ENCODE measurements at regions not wholly inside any gene's neighbourhood (a gene's known extent, or its start where the extent isn't known, plus 50 kb on each side); places are given as distances from the start of the nearest gene placed in this dataset.
A peak's percentile ranks its signal among the peaks of the same experiment; 100 is the strongest.
"Not testable (repeated sequence)": the region's sequence is repeated elsewhere in the genome, so short reads cannot be mapped to it uniquely, and the experiment has no call there.

DNA sequence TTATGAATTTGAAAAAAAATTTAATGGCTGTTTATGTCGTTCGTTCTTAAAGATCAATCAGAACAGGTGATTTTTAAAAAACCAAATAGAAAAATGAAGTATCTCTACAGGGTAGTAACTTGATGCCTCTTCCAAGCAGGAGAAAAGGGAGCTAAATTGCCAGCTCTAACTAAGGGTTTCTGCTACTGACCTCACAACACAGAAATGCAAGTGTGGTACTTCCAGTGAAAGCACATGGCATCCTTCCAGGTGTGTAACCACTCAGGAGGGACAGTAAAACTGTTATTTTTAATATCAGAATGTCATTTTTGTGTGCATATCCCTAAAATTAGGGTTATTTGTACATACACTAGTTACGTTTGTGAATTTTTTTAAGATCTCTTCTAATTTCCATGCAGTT lies 116.8 kb upstream of the ZCCHC13 start:
- intact Hi-C loops (cut with DNase I), result no loop called here

DNA sequence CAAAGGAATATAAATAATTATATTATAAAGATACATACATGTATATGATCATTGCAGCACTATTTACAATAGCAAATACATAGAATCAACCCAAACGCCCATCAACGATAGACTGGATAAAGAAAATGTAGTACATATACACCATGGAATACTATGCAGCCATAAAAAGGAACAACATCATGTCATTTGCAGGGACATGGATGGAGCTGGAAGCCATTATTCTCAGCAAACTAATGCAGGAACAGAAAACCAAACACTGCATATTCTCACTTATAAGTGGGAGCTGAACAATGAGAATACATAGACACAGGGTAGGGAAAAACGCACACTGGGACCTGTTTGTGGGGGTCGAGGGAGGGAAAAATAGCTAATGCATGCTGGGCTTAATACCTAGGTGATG lies 120.9 kb upstream of the ZCCHC13 start:
- intact Hi-C loops (cut with DNase I); DNase-seq: not testable (repeated sequence)

More for the DNA sequence above, 116.8 kb upstream of the ZCCHC13 start:
- ATAC-seq (ENCODE audit: poor library complexity) (no peak), DNase-seq (no peak)

DNA sequence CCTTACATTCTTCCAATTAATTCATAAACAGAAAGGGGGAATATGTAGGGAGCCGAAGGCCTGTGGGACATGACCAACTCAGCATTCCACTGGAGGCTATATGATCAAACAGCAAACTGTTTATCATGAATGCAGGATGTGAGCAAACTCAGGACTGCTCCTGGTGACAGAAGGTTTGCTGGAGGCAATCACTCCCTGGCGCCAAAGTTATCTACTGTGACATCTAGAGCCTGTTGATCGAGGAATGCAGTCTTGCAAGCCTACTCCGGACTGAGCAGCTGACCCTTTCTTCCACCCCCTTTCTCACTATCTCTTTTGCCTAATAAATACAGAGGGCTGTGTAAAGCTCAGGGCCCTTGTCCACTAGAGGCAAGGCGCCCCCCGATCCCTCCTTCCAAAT lies 122.0 kb upstream of the ZCCHC13 start:
- DNase-seq; intact Hi-C loops (cut with DNase I); ATAC-seq (ENCODE audit: poor library complexity): not testable (repeated sequence)

More for the DNA sequence above, 120.9 kb upstream of the ZCCHC13 start:
- not testable (repeated sequence) for ATAC-seq (ENCODE audit: poor library complexity)

DNA sequence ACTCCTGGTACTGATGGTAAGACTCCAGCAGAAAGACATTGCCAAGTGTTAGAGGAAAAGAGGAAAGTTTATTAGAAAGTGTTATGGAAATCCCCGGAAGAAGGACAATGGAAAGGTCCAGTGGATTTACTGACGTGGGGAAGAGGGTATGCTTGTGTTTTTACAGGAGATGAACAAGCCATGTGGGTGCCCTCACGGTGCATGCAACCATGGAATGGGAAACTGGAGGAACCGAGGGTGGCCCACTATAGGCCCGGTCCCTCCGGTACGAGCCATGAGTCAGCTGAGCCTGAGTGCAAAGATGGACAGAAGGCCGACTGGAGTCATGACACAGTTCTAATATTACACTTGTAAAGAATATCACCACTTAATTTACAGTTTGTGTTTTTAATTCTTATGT lies 123.3 kb upstream of the ZCCHC13 start:
- intact Hi-C loops (cut with DNase I), result no loop called here
- DNase-seq, result no peak
- no peak for ATAC-seq (ENCODE audit: poor library complexity)

DNA sequence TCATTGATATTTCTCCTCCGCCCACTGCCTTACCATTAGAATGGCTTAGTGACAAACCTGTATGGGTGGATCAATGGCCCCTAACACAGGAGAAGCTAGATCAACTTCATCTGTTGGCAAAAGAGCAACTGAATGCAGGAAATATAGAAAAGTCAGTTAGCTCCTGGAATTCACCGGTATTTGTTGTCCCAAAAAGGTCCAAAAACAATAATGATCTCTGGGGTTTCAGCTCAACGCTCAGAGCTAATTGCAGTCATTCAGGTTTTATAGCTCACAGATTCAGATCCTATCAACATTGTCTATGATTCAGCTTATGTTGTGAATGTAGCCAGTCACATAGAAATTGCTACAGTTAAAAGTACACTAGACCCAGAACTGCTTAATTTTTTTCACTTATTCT lies 124.0 kb upstream of the ZCCHC13 start:
- DNase-seq (no peak), ATAC-seq (ENCODE audit: poor library complexity) (no peak)
- intact Hi-C loops (cut with DNase I), result no loop called here

DNA sequence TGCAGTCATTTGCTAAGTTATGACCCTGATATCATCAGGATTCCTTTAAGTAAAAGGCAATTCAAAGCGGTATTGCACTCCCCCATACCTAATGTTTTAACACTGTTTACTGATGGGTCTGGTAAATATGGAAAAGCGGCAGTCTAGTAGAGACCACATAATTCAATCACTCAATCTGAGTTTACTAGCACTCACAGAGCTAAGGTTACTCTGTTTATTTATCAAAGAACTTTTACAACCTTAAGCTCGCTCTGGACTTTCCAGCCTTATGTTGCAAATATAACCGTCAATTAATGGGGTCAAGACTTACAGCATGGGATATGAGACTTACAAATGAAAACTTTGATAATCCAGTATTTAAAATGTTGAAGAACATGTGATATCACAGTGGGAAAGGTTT lies 124.5 kb upstream of the ZCCHC13 start:
- intact Hi-C loops (cut with DNase I), result no loop called here
- DNase-seq (no peak), ATAC-seq (ENCODE audit: poor library complexity) (no peak)

DNA sequence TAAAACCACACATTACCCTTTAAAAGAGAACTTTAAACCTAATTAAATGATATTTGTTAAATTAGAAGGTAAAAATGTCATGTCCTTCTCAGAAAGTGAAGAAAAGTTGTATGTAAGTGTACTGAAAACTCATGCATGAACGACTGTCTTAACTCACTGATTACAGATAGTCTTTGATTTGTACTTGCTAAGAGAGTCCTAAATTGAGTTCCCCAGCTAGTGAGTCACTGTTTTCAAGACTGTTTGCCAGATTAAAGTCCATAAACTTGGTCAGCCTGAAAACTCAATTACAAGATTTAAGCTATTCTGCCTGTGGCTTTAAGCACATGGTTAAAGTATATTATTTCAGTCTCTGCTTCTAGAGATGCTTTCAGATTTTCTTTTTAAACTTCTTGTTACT lies 124.9 kb upstream of the ZCCHC13 start:
- no peak for DNase-seq
- ATAC-seq (ENCODE audit: poor library complexity), result no peak
- intact Hi-C loops (cut with DNase I), result no loop called here

DNA sequence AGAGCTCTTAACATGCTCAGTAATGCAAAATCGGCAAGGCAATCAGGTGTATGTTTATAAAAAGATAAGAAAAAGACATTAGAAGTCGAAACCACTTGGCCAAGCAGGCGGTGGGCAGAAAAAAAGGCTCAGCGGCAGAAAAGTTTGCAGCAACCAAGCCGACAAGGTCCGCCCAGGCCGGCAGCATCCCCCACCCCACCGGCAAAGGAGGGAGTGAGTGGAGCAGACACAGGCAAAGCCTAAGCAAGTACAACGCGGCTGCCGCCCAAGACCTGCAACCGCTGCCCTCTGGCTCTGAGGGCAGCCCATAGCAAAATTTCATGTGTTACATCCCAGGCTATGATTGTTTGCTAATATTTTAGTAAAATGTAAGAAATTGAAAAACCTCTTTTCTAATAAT lies 125.4 kb upstream of the ZCCHC13 start:
- intact Hi-C loops (cut with DNase I), result no loop called here
- ATAC-seq (ENCODE audit: poor library complexity) (no peak), DNase-seq (no peak)

DNA sequence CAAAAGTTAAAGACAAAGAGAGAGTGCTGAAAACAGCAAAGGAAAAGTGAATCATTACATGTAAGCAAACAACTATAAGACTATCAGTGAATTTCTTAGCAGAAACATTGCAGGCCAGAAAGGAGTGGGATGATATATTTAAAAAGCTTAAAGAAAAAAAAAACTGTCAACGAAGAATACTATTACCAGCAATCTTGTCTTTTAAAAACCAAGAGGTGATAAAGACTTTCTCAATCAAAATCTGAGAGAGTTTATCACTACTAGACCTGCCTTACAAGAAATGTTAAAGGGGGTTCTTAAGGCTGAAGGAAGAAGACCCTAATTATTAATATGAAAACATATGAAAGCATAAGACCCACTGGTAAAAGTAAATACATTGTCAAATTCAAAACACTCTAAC lies 132.5 kb upstream of the ZCCHC13 start:
- no peak for DNase-seq
- no peak for ATAC-seq (ENCODE audit: poor library complexity)
- intact Hi-C loops (cut with DNase I), result no loop called here

DNA sequence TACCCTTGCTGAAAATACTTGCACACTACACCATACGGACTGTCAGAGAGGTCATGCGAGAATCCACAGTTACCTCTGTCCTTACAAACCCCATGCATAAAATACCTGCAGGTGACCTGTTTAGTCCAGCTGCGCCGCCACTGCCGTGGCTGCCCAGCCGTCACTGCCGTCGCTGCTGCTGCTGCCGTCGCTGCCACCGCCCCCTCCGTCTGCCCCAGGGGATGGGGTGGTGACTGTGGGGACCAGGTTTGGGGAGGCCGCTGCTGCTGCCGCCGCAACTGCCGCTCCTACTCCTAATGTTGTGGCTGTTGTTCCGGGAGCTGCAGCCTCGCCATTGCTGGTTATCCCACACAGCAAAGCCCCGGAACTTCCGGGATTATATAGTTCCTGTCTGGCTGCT lies 141.8 kb upstream of the ZCCHC13 start:
- intact Hi-C loops (cut with DNase I), result no loop called here
- DNase-seq, result no peak
- no peak for ATAC-seq (ENCODE audit: poor library complexity)

DNA sequence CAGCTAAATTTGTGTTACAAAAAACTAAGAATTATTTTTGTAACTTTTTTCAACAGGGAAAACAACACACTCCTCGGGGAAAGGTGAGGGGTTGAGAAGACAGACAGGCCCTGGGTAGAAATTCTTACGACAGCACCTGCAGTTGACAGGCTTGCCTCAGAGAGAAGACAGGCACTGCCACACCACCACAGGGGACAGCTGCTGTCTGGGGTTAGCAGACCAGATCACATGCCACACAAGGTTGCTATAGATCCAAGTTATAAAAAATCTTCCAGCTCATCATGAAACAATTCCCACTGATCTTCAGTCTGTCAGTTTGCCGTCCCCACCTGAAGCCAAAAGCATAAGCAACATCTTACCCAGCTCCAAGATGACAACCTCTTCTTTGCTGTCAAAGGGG lies 143.2 kb upstream of the ZCCHC13 start:
- intact Hi-C loops (cut with DNase I), result no loop called here
- DNase-seq (no peak), ATAC-seq (ENCODE audit: poor library complexity) (no peak)

DNA sequence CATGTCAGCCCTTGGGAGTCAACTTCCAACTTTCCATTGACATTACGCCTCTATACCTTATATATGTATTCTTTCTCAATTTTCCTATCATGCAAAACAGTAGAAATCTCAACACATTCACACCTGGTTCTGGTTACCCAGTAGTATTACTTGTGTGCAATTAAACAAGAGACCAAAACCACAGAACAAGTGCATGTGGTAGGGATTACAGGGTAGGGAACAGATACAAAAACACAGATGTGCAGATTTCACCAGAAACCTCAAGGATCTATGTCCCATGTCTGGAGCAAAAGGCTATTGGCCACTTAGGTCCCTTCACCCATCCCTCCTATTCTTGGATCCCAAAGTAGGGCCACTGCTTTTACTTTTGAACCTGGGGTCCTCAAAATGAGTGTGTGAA lies 143.6 kb upstream of the ZCCHC13 start:
- DNase-seq (no peak), ATAC-seq (ENCODE audit: poor library complexity) (no peak)
- intact Hi-C loops (cut with DNase I), result no loop called here

DNA sequence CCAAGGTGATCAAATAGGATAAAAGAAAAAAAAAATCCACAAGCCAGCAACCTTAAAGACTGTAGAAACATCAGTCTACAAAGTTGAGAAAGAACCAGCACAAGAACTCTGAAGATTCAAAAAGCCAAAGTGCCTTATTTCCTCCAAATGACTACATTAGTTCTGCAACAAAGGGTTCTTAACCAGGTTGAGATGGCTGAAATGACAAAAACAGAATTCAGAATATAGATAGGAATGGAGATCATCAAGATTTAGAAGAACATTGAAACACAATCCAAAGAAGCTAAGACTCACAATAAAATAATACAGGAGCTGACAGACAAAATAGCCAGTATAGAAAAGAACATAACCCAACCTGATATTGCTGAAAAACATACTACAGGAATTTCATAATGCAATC lies 156.5 kb upstream of the ZCCHC13 start:
- no peak for ATAC-seq (ENCODE audit: poor library complexity)
- no peak for DNase-seq
- intact Hi-C loops (cut with DNase I), result no loop called here

DNA sequence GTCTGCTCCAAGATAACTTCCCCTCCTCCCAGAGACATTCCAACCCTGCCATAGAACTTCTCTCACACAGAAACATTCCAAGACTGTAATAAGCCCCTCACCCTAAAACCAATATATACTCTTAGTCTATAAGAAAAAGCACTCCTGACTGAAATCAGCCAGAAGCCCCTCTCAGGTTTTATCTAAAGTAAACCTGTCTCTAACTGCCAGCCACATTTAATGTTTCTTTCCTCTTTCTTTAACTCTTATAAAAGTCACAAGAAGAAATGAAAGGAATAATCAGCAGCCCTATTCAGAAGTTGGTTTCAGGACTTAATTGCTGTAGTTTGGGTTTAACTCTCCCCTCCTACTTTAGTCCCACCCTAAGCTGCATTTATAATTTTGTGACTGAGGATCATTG lies 165.0 kb upstream of the ZCCHC13 start:
- no peak for ATAC-seq (ENCODE audit: poor library complexity)
- intact Hi-C loops (cut with DNase I), result loop anchor here (10.0 kb wide), 1 partner anchor 206 kb away; no protein-coding TSS in a partner anchor
- DNase-seq, result no peak

DNA sequence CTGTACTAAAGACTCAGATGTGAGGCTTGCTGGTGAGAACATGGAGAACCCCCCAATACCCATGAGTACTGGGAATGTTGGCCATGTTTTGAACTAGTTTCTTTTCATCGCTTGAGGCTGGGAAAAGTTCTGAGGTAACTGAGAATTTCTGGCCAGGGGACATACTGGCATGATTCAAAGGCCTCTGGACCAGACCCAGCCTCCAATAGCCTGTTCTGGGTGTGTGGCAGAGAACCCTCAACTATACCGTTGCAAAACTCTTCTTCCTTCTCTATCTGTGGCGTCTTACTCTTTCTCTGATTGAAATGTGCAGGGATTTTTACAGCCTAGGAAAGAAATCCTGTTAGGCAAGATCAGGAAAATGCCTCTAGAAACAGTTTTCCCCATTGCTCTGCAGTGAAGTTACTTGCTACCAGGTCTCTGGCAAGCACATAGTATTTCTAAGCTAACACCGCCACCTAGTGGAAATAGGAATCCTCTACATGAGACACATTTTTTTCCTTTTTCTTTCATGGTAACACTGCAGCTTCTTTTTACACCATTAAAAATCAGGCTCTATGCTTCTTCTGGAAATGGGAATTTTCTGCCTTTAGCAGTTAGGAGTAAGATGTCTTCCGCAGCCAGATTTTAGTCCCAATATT lies 170.7 kb upstream of the ZCCHC13 start:
- intact Hi-C loops (cut with DNase I), result loop anchor here (5.0 to 10.0 kb wide), 2 partner anchors 212 to 276 kb away; no protein-coding TSS in a partner anchor
- DNase-seq (no peak), ATAC-seq (ENCODE audit: poor library complexity) (peak; percentile 65)

DNA sequence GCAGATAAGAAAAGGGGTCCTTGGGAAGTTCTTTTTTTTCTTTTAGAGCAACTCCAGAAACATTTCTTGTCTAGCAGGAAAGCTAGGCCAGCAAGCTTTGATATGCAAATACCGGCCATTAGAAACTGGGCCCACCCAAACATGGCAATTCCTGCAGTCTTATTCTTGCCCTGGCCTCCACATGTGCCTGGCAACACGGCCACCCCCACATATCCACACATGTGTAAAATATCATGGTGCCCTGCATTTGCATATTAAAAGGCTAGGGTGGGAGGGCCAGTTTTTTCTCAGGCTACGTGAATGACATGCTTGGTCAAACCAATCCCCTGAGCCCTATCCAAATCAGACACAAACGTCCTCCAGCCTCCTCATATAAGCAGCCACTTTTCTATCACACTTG lies 171.7 kb upstream of the ZCCHC13 start:
- ATAC-seq (ENCODE audit: poor library complexity), result no peak
- DNase-seq, result no peak
- intact Hi-C loops (cut with DNase I), result loop anchor here (5.0 to 10.0 kb wide), 2 partner anchors 213 to 275 kb away; no protein-coding TSS in a partner anchor

DNA sequence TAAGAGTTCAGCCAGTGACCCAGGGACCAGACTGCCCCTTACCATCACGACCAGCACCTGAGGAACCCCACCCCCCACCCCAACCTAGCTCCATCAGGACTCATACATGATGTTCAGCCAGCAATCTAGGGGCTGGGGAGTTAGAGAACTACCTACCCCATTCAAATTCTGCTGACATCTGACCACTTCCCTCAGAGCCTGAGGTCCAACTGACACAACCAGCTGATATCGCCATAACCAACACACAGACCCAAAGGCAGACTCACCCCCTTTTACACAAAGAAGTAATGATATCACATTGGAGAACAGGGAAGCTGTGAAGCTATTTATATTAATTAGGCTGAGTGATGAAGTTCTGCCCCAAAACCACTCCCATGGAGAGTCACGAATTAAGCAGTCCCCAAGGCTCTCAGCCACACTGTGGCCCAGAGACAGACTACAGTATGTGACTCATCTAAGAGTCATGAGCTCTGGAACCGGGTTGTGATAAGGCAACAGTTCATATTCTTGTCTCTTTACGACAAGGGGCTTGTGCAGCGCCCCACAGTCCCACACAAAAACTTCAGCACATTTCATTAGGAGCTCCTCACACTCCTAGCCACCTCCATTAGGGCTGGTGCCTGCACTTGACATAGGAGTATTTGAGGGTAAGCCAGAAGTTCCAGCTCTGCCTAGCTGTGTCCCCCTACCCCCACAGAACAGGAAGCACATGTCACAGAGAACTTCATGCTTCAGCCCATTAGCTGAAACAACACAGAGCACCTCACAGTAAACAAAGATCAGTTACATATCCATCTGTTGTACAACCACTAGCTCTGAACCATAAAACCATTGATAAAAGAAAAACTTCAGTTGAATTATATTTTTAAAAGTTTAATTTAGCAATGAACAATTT lies 184.7 kb upstream of the ZCCHC13 start:
- DNase-seq (no peak), ATAC-seq (ENCODE audit: poor library complexity) (no peak)
- intact Hi-C loops (cut with DNase I), result no loop called here

DNA sequence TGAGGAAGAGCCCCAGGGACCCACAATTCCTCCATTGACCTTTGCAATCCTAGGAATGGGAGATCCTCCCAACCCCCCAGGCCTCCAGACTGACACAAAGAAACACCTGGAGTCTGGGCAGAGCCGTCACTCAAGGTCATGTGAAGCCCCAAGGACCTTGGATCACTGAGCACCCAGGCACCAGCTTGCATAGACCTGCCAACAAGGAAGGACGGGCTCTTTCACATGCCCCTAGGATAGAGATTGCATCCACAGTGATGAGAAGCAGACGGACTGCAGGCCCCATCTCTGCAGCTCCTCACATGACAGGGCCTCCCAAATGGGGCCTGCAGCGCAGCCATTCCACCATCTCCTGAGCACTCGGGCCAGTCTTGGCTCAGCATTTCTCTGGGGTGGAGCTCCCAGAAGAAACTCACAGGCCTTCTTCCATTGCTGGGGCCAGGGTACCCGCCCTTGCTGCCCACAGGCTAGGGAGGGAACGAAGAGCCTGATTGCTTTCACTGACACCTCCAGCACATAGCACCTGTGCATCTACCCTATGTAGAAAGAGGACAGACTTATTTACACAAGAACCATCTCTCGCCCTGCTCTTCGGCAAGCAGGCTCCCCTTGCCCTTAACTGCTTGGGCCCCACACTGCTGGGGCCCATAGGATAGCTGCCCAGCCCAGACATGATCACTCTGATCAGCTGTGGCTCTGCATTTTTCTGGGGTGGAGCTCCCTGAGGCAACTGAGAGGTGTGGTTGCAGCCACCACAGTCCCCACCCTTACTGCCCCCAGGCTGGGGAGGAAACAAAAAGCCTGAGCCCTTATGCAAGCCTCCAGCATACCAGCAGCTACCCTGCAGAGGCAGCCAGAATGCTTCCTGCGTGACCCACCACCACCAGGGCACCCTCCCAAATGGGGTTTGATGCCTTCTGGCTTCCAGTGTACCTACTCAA lies 185.7 kb upstream of the ZCCHC13 start:
- intact Hi-C loops (cut with DNase I), result no loop called here
- no peak for ATAC-seq (ENCODE audit: poor library complexity)
- DNase-seq, result no peak

DNA sequence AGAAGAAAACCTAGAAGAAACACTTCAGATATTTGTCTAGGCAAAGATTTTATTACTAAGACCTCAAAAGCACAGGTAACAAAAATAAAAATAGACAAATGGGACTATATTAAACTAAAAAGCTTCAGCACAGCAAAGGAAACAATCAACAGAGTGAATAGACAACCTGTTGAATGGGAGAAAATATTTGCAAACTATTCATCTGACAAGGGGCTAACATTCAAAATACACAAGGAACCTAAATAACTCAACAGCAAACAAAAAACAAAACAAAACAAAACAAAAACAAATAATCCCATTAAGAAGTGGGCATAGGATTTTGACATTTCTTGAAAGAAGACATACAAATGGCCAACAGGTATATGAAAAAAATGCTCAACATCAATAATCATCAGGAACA lies 192.7 kb upstream of the ZCCHC13 start:
- intact Hi-C loops (cut with DNase I), result no loop called here
- ATAC-seq (ENCODE audit: poor library complexity), result no peak
- DNase-seq, result no peak
